ENCODE measurements at regions not wholly inside any gene's neighbourhood (a gene's known extent, or its start where the extent isn't known, plus 50 kb on each side); places are given as distances from the start of the nearest gene placed in this dataset.

DNA sequence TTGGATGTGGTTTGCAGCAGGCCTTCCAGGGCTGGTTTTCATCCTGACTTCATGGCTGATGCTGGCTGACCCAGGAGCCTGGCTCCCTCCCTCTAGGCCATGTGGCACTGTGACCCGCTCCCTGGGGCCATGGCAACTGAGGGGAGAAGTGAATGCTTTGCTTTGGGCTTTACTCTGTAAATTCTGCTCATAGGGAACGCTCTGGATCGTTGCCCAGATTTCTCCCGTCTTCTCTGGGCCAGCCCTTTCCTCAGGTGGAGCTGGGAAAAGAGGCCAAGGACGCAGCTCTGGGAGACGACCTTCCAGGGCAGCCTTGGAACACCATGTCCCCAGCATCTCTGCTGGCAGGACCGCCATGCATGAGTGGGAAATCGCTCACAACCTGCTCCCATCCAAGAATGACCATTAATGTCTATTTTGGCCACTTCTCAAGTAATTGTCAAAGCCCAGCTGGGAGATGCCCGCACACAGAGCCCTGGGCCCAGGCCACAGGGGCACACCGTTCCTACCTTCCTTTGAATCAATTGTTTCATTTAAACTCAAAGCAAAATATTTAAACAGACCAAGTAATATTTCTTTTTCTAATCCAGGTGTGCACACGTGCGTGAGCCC is 321.8 kb downstream of the TEX29 start:
- no peak for DNase-seq (ENCODE audit: low read depth)

DNA sequence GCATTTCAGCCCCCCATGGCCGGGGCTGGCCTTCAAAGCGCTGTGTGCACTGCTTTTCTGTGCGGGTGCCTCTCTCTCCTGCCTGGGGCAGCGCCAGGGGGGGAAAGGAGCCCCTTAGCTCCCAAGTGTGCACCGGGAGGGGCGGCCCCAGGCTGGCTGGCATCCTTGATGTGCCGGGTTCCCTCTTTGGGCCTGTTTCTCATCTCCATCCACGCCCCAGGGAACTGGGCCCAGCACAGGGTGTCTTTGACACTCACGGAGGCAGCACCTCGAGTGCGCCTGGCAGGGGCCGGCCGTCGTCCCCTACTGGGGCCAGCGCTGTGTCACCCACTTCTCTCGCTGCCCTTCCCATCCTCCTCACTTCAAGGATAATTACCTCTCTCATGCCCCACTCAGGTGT is 324.3 kb downstream of the TEX29 start:
- no peak for DNase-seq (ENCODE audit: low read depth)

DNA sequence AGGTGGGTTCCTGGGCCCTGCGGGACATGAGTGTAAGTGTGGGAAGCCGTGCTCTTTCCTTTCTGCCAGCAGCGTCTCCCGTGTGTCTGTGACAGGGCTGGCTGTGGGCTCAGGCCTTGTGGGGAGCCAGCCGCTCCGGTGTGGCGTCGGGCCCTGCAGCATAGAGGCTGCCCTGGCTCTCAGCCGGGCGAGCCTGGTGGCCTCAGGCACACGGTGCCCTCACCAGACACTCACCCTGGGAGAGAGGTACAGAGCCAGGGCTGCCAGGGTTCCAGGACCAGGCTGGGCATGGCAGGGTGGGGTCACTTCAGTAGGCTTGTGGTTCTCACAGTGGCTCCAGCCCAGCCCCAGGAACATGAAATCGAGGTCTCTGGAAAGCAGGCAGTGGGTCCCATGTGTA is 324.8 kb downstream of the TEX29 start:
- no peak for DNase-seq (ENCODE audit: low read depth)

DNA sequence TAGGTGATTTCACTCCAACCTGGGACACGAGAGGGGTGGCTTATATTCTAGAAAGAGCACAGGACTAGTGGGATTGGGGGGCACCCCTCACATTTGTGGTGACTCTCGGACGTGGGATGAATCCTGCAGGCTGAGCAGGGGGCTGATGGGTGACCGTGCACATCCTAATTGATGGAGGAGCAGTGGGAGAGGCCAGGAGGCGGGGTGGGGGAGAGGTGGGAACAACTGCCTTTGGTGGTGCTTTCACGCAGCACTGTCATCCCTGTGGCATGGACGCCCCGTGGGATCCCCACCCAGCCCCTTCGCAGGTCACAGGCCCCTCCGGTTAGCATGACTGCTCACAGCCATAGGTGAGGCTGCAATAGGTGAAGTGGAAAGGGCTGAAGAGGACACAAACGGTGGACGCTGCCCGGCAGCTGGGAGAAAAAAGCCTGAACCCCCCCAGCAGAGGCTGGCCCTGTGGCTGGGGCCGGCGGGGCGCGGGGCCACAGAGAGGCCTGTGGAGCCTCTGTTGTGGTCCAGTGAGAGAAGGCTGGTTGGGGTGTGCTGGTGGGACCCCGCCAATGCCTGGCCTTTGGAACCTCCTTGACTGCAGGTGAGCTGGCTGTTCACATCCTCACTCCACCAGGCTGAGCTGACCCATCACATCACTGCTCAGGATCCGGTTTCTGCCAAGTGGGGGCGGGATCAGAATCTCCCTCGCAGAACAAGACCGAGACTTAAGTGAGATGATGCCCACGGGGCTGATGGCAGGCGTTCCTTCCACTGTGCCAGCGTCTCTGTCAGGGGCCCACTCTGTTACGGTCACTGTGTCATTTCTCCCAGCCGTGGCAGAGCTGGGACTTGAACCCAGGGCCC is 325.4 kb downstream of the TEX29 start:
- no peak for DNase-seq (ENCODE audit: low read depth)

DNA sequence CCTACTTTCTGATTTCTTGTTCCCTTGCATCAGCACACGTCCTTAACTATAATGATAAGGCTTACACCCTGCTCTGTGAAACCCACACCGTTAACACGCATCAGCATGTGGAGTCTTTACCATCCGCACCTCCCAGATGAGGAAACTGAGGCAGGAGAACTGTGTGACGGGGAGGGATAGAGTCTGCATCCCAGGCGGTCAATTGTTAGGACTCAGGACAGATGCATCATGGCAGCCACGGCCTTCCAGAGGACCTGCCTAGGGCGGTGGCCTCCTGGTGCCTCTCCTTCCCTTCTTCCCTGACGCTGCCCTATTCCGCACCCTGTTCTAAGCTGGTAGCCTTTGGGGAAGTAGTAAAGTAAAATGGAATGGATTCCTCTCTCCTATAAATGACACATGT is 326.0 kb downstream of the TEX29 start:
- DNase-seq (ENCODE audit: low read depth) = no peak

DNA sequence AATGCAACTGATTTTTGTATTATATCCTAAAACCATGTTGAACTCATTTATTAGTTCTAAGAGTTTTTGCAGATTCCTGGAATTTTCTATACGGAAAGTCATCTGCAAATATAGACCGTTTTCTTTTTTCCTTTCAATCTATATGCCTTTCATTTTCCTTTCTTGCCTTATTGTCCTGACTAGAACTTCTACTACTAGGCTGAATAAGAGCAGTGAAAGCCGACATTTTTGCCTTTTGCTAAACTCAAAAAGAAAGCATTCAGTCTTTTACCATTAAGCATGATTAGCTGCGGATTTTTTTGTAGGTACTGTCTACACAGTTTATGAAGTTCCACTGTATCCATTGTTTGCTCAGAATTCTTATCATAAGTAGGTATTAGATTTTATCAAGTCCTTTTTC is 328.4 kb downstream of the TEX29 start:
- no peak for DNase-seq (ENCODE audit: low read depth)

DNA sequence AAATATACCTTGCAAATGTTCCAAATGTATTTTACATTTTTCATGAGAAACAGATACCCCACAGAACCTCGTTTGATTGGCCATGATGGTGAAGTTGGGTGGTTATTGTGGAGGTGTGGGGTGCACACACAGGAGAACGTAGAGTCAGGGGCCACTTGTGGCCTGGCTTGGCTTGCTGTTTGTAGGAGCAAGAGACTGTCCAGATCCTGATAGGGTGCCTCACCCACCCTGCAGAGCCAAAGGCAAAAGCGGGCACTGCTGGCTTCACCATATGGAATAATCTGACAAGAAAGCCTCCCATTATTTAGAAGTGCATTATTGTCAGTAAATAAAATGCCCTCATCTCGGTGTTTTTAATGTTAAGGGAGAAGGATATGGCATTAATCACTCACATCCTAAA is 330.2 kb downstream of the TEX29 start:
- no peak for DNase-seq (ENCODE audit: low read depth)

DNA sequence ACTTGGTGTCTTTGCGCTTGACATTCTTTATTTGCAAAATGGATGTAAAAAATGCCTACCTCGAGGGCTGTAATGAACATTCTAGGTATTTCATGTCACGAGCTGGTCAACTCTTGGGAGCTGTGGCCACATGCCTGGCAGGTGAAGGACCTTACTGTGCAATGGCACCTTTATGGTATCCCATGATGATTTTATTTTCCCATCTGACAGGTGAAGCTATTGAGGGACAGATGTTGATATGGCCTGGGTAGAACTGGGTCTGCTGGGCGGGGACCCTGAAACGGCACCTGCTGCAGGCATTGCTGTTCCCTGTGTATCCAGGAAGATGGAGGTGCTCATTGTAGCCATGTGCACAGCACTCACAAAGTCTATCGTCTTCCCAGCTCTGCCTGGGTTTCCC is 332.2 kb downstream of the TEX29 start:
- DNase-seq (ENCODE audit: low read depth) = no peak

DNA sequence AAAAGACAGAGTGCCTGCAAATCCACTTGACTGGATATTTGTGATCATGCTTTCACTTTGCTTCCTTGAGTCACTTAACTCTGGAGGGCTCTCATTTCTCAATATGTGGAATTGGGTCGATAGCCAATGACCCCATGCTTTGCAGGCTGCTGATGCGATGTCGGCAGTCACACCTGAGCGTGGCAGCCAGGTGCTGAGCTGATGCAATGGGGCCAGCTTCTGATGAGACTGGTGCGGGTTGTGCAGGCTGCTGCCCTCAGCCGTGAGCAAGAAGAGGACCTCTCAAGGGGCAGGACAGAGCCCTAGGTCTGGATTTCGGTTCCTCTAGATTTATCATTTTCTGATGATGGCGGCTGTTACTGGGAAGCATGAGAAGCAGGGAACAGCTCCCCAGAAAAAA is 334.1 kb downstream of the TEX29 start:
- DNase-seq (ENCODE audit: low read depth) = no peak

DNA sequence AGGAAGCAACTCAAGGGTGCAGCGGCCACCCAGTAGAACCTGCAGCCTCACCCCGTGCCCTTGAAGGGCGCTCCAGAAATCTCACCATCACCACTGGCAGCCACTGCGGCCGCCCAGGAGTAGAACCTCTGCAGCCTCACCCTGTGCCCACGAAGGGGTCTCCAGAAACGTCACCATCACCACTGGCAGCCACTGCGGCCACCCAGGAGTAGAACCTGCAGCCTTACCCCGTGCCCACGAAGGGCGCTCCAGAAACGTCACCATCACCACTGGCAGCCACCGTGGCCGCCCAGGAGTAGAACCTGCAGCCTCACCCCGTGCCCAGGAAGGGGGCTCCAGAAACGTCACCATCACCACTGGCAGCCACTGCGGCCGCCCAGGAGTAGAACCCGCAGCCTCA is 336.0 kb downstream of the TEX29 start:
- no peak for DNase-seq (ENCODE audit: low read depth)

DNA sequence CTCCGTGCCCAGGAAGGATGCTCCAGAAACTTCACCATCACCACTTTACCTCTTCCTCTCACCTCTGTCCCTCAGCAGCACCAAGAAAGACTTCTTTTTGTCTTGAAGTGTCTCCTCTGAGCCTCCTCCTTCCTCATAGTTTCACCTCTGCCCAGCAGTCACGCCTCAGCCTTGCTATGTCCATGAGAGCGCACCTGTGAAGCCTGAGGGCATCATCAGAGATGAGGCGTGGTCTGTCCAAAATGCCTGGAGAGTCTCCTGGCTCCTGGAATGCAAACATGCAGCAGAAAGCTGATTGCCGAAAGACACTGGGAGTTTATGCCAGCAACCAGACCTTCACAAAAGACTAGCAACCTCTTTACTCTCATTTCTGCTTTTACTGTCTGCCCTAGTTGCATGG is 336.6 kb downstream of the TEX29 start:
- DNase-seq (ENCODE audit: low read depth) = no peak

DNA sequence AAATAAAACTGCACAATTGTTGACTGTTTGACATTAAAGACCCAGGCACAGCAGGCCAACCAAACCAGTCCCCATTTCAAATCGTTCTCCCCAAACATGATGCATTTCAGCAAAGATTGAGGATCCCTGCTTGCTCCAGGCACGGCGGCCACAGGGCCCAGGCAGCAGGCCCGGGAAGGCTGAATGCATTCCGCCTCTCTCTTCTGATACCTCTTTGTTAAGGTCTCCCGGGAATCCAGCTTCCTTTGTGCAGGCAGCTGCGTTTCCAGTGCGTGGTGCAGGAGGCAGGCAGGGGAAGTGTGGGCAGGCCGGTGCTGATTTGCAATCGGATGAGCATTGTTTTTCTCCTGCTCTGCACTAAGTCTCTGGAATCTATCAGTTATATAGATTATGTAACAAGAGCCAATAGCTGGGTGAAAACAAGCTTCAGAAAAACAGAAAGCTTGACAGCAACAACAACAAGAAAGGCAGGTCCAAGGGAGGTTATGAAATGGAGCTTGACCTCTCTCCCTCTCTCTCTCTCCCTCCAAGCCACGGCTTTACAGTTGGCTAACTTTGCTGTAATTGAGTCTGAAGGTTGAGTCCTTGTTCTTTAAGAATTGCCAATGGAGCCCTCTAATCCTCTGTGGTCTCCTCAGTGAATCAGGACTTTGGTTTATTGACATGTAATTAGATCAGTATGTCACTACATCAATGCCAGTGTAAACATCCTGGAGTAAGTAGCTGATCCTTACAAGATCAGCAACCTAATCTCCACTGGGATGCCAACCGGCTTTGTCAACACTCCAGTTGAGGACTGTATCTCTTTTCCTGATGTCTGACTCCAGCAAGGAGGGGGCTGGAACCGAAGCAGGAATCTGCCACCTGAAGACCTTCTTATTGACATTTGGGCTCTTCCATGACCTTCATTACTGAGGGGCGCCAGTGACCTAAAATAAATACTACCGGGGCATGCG is 338.0 kb downstream of the TEX29 start:
- DNase-seq (ENCODE audit: low read depth) = no peak

DNA sequence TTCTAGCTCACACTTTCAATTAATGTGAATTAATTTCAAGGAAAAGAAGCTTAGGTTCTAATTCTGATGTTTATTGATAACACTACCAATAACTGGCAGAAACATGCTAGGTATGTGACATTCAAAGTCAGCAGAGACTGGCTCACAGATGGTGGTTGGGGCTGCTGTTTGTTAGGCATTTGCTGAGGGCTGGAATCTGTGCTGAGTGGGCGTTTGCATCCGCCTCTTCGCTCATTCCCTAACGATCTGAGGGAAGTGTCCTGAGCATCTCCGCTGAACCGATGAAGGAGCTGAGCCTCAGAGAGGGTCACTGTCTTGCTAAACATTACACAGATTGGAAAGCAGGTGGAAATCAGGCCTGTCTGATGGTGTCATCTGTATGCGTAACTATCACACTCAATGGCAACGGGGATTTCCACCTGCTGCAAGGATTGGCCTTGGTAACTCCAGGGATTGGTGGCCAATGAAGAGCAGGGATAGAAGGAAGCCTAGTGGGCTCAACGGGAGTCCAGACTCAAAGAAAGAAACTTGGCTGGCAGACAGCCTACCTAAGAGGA is 338.9 kb downstream of the TEX29 start:
- DNase-seq (ENCODE audit: low read depth) = no peak

DNA sequence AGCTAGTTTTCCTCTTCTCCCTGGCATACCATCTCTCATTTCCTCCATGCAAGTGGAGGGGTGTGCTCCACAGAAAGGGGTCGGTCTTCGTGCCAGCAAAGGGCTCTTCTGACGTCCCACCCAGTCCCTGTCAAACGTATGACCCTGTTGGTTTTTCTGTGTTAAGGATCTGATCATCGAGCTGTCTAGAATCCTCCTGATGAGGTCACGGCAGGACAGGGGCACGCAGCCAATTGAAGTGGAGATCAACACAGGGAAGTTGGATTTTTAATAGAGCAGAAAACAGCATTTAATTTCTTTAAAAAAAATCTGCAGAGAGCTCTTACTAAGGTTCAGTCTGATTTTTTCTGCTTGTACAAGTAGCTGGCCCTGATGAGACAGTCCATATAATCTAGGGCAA is 339.4 kb downstream of the TEX29 start:
- no peak for DNase-seq (ENCODE audit: low read depth)

DNA sequence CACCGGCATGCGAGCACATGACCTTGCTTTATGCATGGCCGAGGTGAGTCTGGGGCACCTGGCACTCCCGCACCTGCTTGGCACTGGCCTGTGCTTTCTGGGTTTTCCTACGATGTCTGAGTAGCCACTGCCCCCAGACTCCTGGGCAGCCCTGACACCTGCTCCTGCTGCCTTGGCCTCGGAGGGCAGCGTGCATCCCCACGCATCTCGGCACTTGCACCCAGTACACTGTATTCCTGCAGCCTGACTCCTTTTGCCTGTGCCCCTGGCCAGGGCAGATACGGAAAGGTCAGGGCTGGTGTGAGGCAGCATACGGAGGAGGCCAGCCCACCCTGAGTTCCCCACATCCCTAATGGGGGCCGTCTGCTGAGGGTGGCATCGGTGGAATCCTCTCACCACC is 340.6 kb downstream of the TEX29 start:
- no peak for DNase-seq (ENCODE audit: low read depth)

DNA sequence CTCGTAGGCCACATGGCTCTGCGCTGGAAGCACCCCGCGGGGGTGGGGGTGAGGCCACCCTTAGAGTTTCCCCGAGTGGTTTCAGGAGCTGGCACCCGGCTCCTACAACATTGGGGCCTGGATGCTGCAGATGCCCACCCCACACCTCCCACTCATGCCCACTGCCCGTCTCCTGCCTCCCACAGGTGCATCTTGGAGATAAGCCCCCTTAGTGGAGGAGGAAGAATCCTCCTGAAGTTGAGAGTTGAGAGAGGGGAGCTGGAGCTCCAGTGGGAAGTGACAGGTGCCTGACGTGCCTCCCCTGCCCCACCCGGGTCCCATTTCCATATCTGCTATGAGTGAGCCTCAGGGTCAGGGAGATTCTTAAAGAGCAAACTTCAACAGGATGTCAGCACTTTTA is 341.3 kb downstream of the TEX29 start:
- no peak for DNase-seq (ENCODE audit: low read depth)

DNA sequence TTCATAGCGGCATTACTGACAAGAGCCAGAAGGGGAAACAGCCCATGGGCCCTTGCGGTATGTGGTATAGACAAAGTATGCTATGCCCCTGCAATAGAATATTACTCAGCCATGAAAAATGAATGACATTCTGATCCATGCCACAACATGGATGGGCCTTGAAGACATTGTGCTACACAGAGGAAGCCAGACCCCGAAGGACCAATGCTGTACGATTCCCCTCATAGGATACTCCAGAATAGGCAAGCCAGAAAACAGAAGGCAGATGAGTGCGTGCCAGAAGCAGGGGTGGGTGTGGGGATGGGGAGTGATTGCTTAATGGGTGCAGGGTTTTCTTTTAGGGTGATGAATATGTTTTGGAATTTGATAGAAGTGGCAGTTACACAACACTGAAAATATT is 342.0 kb downstream of the TEX29 start:
- DNase-seq (ENCODE audit: low read depth) = no peak

DNA sequence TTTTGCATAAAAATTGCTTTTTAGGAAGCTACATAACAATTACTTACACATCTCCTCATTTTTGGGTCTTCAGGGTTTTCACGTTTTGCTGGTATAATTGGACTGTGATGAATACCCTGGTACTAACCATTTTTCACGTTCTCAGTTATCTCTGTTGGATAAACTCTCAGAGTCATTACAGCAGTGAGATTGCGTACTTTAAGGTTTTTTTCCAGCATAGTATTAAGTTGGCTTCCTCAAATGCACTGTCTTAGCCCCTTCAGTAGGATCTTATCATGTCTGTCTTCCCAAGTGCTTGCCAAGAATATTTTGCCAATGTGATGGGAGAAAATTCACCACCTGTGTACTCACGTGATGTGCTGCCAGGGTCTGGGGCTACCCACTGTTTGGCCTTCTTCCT is 342.5 kb downstream of the TEX29 start:
- DNase-seq (ENCODE audit: low read depth) = no peak

DNA sequence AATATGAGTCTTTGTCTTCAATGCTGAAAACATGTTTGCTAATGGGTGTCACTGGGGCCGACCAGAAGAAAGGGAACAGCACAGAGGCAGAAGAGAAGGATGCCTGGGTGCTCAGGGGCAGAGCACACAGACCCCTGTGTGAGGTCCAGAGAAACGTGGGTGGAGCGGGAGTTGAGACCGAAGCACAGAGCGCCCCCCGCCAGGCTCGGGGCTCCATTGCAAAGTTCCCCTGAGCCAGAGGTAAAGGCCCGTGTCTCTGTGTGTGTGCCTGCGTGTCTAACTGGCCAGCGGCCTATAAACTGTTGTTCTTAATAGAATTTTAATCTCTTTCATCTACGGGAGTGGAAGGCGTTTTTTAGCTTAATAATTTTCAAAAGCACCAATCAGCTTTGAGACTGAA is 343.1 kb downstream of the TEX29 start:
- no peak for DNase-seq (ENCODE audit: low read depth)

DNA sequence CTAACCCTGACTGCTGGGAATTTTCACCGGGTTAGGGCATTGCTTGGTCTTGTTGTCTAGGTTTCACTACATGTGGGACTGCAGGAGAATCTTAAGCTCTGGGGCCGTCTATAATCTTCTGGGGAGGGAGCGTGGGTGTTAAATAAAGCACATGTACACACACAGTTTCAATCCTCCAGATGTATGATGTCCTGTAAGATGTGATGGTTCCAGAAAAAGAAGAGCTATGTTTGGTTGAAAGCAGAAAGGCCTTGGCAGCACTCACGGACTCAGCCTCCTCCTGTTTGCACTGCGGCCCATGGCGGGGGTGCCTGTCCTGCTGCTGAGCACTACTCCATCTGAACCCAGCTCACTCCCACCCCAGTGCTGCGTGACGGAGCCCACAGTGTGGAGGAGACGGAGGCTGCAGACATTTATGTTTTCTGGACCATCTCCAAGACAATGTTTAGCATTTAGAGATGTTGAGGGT is 343.5 kb downstream of the TEX29 start:
- no peak for DNase-seq (ENCODE audit: low read depth)

DNA sequence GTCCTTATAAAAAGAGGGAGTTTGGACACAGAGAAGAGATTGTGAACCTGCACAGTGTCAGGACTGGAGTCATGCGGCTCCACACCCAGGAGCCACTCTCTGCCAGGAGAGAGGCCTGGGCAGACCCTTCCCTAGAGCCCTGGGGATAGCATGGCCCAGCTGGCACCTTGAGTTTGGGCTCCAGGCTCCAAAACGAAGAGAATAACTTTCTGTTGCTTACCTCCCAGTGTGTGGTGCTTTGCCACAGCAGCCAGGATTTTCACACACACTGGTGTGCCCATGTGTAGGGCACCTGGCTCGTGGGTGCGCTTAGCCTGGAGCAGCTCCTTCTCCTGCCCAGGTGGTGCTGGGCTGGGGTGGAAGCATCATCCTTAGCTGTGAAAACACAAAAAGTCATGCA is 344.3 kb downstream of the TEX29 start:
- no peak for DNase-seq (ENCODE audit: low read depth)

DNA sequence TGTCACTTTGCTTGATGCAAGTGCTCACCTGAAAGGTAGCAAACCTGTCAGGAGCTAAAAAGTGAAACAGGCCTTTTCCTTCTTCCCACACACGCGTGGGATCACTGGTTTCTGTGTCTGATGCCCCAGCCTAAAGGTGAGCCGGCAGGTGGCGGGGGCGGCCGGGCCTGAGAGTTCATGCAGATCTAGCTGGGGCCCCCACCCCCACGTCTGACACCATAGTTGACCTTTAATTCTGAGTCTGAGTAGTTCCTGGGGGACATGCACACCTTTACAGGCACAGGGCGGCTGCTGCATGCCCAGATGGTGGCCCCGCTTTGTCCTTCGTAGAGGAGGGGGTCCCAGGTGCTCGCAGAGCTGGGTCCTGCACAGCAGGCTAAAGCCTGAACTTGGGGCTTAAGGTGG is 345.3 kb downstream of the TEX29 start:
- DNase-seq (ENCODE audit: low read depth) = no peak

Measured in renal cortical epithelial cell (primary cell).